ENCODE measurements at regions not wholly inside any gene's neighbourhood (a gene's known extent, or its start where the extent isn't known, plus 50 kb on each side); places are given as distances from the start of the nearest gene placed in this dataset.

DNA sequence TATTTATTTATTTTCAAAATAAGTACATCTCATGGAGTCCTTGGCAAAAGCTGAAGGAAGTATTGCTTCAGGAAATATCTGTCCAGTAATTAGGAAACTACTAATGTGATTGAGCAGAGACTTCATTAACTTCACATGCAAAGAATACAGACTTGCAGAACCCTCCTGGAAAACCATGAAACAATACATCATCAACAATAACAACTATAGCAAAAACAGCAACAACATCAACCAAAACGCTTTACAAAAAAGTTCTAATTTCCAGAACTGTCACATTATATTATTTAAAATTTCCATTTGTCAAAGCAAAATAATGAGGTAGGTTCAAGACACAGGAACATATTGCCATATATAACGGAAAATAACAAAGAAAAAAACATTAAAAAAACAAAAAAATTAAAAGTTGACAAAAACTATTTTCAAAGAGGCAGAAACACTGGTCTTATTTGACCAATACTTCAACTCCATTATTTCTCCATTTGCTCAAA is 79.8 kb upstream of the TOP3B start:
- TF ChIP-seq, protein P1, sequence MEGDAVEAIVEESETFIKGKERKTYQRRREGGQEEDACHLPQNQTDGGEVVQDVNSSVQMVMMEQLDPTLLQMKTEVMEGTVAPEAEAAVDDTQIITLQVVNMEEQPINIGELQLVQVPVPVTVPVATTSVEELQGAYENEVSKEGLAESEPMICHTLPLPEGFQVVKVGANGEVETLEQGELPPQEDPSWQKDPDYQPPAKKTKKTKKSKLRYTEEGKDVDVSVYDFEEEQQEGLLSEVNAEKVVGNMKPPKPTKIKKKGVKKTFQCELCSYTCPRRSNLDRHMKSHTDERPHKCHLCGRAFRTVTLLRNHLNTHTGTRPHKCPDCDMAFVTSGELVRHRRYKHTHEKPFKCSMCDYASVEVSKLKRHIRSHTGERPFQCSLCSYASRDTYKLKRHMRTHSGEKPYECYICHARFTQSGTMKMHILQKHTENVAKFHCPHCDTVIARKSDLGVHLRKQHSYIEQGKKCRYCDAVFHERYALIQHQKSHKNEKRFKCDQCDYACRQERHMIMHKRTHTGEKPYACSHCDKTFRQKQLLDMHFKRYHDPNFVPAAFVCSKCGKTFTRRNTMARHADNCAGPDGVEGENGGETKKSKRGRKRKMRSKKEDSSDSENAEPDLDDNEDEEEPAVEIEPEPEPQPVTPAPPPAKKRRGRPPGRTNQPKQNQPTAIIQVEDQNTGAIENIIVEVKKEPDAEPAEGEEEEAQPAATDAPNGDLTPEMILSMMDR (conservative IDR thresholded peaks at IDR 0.05; ENCODE audit: low read depth, low read length), result no peak
- no peak for TF ChIP-seq EZH2 (IDR thresholded peaks at IDR 0.05; ENCODE audit: borderline replicate concordance, low read depth, low read length, poor library complexity, severe bottlenecking)

Measured in A673 (cell line).